Colon (tissue), 2 donors: ENCODE measurements at regions not wholly inside any gene's neighbourhood (a gene's known extent, or its start where the extent isn't known, plus 50 kb on each side); places are given as distances from the start of the nearest gene placed in this dataset.

Experiments
- FAIRE-seq: peaks from 2 replicates; lab custom pipeline; 2012; peaks lifted over from hg19 to GRCh38; lab: Jason Lieb, UNC
- donor health status: control.
- donor health status: control.

GRCh38 chr13:34627509-34628208 is 314.4 kb upstream of the NBEA start:
- FAIRE-seq: no peak

DNA sequence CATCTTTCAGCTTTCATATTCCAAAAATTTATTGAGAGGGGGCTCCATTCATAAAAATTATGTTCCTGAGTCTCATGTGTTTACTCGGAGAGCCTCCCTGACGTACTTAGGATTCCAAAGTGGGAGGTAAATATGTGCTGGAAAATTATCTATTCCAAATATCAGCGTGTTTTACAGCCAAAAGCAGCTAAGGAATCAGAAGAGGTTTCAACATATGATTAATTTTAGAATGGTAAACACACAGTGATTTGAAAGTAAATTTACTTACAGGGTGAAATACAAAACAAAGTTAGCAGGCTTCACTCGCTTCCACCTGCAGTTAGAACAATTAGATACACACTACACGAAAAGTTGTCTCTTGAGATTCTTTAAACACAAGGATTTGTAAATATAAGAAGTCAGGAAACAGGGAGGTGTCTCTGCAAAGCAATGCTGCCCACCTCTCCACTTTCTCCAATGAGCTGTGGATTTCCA is 313.8 kb upstream of the NBEA start:
- no peak for FAIRE-seq

DNA sequence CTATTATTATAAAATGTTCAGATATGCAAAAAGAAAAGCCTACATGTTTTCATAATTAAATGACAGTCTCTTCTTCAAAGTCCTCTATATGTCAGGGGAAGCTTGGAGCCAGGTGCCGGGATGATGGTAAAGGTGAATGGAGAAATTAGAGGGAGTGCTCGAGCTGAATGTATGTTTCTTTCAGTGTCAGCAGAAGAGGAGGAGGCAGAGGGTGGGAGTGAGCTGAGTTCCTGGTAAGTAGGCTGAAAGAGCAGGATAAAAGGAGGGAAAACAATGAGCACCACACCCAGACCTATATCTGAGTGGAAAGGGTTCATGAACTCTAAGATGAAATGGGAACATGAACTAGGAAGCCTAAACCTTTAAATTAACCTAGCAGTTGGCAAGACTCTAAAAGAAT is 307.6 kb upstream of the NBEA start:
- no peak for FAIRE-seq

- FAIRE-seq: no peak
Observed at GRCh38 chr13:34637138-34637537, 304.9 kb upstream of the NBEA start.

GRCh38 chr13:34637636-34638035 is 304.4 kb upstream of the NBEA start:
- no peak for FAIRE-seq

GRCh38 chr13:34638897-34639296 is 303.2 kb upstream of the NBEA start:
- no peak for FAIRE-seq

GRCh38 chr13:34640179-34640992 is 301.7 kb upstream of the NBEA start:
- no peak for FAIRE-seq

DNA sequence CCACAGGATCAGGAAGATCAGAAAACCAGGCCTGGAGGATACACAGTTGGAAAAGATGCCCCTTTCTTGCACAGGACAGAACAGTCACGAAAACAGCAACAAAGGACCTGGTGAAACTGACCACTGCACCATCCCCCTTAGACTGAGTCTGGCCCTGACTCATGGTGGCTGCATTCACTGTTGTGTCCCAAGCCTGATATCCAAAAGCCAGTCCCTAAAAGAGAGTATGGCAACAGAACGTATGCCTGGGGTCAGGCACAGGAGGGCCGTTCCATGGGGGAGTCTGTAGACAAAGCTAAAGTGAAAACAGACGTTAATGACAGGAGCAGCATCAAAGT is 301.1 kb upstream of the NBEA start:
- FAIRE-seq: no peak

DNA sequence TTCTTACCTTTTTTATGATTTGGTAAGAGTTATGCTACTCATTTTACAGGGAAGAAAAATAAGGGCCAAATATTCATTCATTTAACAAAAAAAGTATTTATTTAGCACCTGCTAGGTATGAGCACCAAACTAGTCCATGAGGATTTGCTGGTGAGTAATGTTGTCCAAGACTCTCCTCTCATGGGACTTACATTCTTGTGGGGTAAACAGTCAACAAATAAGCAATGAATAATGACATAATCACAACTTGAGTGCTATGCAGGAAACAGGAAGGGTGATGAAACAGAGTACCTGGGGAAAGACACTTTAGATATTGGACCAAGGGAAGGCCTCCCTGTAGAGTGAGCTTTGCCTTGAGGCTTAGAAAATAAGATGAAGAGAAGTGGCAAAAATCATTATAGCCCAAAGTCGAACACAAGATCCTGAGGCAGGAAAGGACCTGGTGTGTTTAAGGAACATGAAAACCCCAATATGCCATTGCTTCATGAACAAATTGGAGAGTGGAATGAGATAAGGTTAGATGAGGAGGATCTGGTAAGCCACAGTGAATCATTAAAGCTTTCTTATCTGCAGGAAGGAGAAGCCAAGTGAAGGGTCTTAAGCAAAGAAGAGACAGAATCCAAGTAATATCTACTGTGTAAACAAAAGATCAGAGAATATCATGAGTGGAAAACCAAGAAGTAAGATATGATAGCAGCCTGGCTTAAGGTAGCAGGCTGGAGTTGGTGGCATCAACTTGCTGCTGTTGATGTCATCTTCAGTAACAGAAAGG is 294.5 kb upstream of the NBEA start:
- no peak for FAIRE-seq

- no peak for FAIRE-seq
Observed at GRCh38 chr13:34654203-34654602, 287.9 kb upstream of the NBEA start.

DNA sequence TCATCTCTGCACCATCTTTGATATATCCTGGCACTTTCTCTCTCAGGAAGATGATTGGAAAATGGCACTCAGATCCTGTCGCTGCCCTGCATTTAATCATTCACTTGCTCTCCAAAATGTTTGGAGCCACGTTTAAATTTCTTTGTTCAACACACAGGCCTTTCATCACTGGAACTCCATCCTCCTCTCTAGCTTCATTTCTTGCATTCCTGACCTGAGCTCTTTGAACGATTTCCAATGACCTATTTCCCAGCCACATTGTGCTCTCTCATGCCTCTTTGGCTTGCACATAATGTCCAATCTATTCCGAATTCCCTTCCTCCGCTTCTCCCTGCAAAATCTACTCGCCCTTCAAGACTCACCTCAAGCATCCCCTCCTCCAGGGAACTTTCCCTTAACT is 287.4 kb upstream of the NBEA start:
- no peak for FAIRE-seq

GRCh38 chr13:34655554-34655953 is 286.5 kb upstream of the NBEA start:
- FAIRE-seq: no peak

DNA sequence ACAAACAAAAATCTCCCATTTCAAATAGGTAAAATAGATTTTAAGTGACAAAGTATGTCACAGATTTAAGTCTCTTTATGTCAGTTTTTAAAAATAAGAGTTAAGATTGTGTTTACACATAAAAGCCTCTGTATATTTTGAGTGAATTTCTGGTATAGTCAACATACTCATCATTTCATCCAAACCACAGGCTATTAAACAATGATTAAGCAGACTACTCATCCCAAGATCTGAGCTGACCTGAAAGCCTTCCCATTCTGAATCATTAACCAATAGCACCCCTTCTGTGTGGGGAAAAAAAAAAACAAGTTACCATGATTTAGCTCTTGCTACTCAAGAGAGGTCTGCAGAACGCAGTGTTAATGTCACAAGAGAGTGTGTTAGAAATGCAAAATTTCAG is 284.4 kb upstream of the NBEA start:
- FAIRE-seq: no peak

DNA sequence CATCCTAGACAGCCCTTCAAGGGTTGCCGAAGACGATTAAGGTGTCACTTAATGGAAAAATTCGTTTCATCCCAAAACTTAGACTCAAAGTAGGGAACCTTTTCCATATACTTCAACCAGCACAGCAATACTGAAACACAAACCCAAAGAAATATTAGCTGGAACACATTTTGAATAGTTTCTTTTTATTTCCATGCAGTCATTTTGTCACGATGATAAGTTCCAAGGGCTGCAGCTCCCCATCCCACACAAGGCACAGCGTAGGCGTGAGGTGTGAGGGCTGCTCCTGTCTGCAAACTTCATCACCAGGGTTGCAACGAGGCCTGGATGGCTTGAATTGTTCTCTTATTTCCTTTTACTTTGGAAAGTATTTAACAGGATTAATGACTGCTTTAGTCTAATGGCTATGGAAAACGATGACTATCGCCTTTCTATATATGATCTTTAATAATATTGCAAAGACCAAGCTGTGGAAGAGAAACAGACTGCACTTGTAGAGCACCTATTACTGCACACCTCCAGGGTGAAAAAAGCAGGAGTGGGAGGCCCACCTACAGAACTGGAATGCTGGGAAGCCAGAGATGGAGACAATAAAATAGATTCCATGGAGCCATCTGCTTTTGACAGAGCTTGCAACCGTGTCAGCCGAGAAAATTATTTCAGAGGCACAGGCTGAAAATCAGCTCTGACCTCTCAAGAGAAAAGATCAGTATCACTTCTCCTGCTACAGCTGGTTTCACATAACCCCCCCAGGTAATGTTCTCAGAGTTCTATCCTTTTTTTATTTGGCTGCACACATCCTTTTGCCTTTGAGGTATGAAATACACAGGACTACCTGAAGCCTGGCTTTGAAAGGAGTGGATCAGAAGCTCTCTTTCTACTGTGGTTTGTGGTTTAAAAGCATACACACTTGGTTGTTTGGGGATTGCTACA is 274.5 kb upstream of the NBEA start:
- no peak for FAIRE-seq

DNA sequence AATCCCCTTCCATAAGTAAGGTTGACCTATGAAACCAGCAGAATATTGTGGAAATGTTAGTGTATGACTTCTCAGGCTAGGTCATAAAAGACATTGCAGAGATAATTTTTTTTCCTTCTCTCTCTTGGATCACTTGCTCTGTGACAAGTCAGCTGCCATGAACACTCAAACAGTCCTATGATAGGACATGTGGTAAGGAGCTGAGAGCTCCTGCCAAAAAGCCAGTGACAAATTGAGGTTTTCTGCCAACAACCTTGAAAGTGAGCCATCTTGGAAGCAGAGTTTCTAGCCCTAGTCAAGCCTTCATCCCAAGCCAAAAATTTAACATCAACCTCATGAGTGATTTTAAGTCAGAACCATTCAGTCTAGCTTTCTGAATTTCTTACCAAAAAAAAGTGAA is 270.9 kb upstream of the NBEA start:
- no peak for FAIRE-seq

DNA sequence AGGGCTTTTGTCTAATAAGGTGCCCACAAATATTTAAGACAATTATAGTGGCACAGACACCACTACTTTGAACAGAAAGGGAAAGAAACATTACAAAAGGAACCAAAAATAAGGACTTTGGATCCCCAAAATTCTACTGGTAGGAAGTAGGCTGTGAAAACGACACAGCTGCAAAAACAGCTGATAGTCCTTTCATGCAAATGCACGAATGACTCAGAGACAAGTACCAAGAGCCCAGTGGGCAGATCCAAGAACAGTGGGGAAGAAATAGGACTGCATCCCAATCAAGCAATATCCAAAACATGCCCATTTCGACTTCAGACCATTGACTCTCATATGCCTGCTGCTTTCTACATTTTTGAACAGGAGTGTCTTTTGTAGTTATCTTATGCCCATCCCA is 269.4 kb upstream of the NBEA start:
- no peak for FAIRE-seq

GRCh38 chr13:34675626-34676025 is 266.4 kb upstream of the NBEA start:
- no peak for FAIRE-seq

DNA sequence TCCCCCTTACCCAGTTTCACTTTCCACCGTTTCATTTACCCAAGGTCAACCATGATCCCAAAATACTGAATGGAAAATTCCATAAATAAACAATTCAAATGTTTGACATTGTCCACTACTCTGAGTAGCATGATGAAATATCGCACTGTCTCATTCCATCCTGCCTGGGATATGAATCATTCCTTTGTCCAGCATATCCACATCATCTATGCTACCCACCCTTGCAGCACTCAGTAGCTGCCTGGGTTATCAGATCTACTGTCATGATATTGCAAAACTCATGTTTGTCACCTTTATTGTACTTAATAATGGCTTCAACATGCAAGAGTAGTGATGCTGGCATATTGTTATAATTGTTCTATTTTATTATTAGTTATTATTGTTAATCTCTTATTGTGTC is 263.9 kb upstream of the NBEA start:
- FAIRE-seq: no peak

DNA sequence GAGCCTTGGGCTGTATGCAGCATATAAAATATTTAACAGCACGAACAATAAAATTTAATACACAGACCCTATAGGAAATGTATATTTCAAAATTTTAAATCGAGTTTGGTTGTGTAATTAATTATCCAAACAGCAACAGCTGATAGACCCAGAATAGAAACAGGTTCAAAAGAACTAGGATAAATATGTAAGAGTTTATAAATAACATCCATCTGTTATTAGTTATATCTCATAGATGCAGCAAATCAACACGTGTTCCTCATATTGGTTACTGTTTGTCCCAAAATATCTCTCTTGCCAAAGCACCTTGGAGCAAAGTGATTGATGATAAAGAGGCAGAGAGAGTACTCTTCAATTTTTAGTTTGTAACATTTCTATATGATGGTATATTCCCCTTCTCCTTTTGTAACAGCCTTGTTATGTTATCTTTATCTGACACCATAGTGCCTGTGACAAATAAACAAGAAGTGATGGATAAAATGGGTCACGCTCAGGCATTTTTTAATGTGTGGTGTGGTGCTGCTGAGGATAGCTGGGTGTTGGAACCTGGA is 260.6 kb upstream of the NBEA start:
- FAIRE-seq: no peak

- FAIRE-seq: no peak
Observed at GRCh38 chr13:34695063-34695462, 247.0 kb upstream of the NBEA start.

GRCh38 chr13:34696296-34696695 is 245.8 kb upstream of the NBEA start:
- FAIRE-seq: no peak

- FAIRE-seq: no peak
Observed at GRCh38 chr13:34696741-34697140, 245.3 kb upstream of the NBEA start.
